ENCODE measurements at regions not wholly inside any gene's neighbourhood (a gene's known extent, or its start where the extent isn't known, plus 50 kb on each side); places are given as distances from the start of the nearest gene placed in this dataset.

- Histone ChIP-seq H3K56ac (replicated peaks; ENCODE audit: insufficient read length, low read depth, low read length) (no peak overlapping the region), H2BK15ac (ENCODE audit: low read length) (no peak overlapping the region), H2BK12ac (ENCODE audit: low read depth, low read length) (no peak overlapping the region), H4K20me1 (replicated peaks in 1 of 2; ENCODE audit: control insufficient read depth in 1 of 2, insufficient read depth in 2 of 2, low read length in 2 of 2) (no peaks in the 10 kb centered on the region), H3K4me3 (ENCODE audit: extremely low read depth in 1 of 4, insufficient read depth in 2 of 4, low read depth in 3 of 4, low read length in 4 of 4) (no peak overlapping the region), H3K4ac (replicated peaks; ENCODE audit: insufficient read length, low read depth, low read length) (no peak overlapping the region), H3K4me2 (ENCODE audit: insufficient read depth in 1 of 2, low read depth in 2 of 2, low read length in 2 of 2) (no peak overlapping the region), H2AK5ac (ENCODE audit: low read depth, low read length) (no peak overlapping the region), H4K91ac (replicated peaks; ENCODE audit: insufficient read length, low read length) (no peak overlapping the region), H3K9me3 (ENCODE audit: insufficient read depth in 2 of 2, low read depth in 1 of 2, low read length in 1 of 2) (no peaks in the 10 kb centered on the region), H3K36me3 (ENCODE audit: control insufficient read depth in 2 of 4, insufficient read depth in 4 of 4, low read length in 3 of 4) (no peaks in the 10 kb centered on the region), H4K8ac (ENCODE audit: extremely low read depth, insufficient read depth, low read length) (no peak overlapping the region), H3K79me2 (ENCODE audit: control insufficient read depth in 1 of 2, insufficient read depth in 2 of 2, low read length in 2 of 2) (no peaks in the 10 kb centered on the region), H2BK120ac (replicated peaks; ENCODE audit: low read depth, low read length) (no peak overlapping the region), H3K14ac (ENCODE audit: insufficient read length) (no peak overlapping the region), H3K79me1 (ENCODE audit: low read depth, low read length) (no peaks in the 10 kb centered on the region), H2BK5ac (ENCODE audit: low read depth, low read length) (no peak overlapping the region), H3K23ac (ENCODE audit: insufficient read length) (no peak overlapping the region), H3K9ac (replicated peaks in 1 of 4; ENCODE audit: extremely low read depth in 1 of 4, low read depth in 3 of 4, low read length in 3 of 4) (no peak overlapping the region), H3K27me3 (replicated peaks in 1 of 4; ENCODE audit: control insufficient read depth in 3 of 4, extremely low read depth in 1 of 4, insufficient read depth in 3 of 4, low read length in 3 of 4) (no peaks in the 10 kb centered on the region), H3K4me1 (replicated peaks in 1 of 4; ENCODE audit: control insufficient read depth in 3 of 4, insufficient read depth in 4 of 4, low read length in 3 of 4) (no peaks in the 10 kb centered on the region), H3K23me2 (ENCODE audit: low read depth, low read length) (no peaks in the 10 kb centered on the region; the same call in 1 of the 2 replicates), H2AFZ (ENCODE audit: low read length) (no peak overlapping the region), H3K18ac (ENCODE audit: extremely low read depth, low read length) (no peak overlapping the region), H3K27ac (ENCODE audit: low read depth, low read length) (no peak overlapping the region), H4K5ac (ENCODE audit: insufficient read length, low read depth, low read length) (no peak overlapping the region), H2BK20ac (ENCODE audit: low read length) (no peak overlapping the region)
- POLR2A ChIA-PET (ENCODE audit: partially characterized antibody), result interaction anchor here (1.4 kb wide), 1 partner anchor 345 kb away, joined by 3 read pairs; no protein-coding TSS in a partner anchor
- CTCF ChIA-PET (ENCODE audit: partially characterized antibody), result interaction anchor here (0.6 to 3.6 kb wide), 8 partner anchors 11 to 254 kb away, joined by 3 to 12 read pairs (median 3); no protein-coding TSS in a partner anchor
- WGBS, 2 experiments (ENCODE audit: extremely low coverage in 1 of 2, insufficient coverage in 1 of 2, insufficient read length in 1 of 2, insufficient replicate concordance in 2 of 2, low coverage in 1 of 2, low lambda C conversion rate in 2 of 2, missing lambda C conversion rate in 1 of 2), result 85% methylated on average over 8 of the region's 8 CpGs; no CpG with 5 or more reads in 1 of the 2 experiments
- no peak for FAIRE-seq
- TF ChIP-seq SRF (IDR thresholded peaks at IDR 0.05; ENCODE audit: low read depth, low read length), result no peak
- no peak for TF ChIP-seq SP4 (IDR thresholded peaks at IDR 0.05; ENCODE audit: low read length)
- TF ChIP-seq SIN3A (conservative IDR thresholded peaks at IDR 0.05 in 1 of 2, IDR thresholded peaks at IDR 0.05 in 1 of 2; ENCODE audit: low read depth in 1 of 2, low read length in 2 of 2), result no peak
- no peak for TF ChIP-seq TAF1 (IDR thresholded peaks at IDR 0.05; ENCODE audit: low read depth, low read length)
- no peak for TF ChIP-seq SIRT6 (IDR thresholded peaks at IDR 0.05; ENCODE audit: low read length)
- TF ChIP-seq RXRA (IDR thresholded peaks at IDR 0.05; ENCODE audit: insufficient read depth, low read depth, low read length), result no peak
- TF ChIP-seq TAF7 (optimal IDR thresholded peaks at IDR 0.05; ENCODE audit: borderline replicate concordance, low read depth, low read length), result no peak
- TF ChIP-seq TBP (IDR thresholded peaks at IDR 0.05; ENCODE audit: low read depth, low read length), result no peak
- DNase-seq (ENCODE audit: low read depth in 1 of 2, low spot score in 2 of 2), result peak in 1 of 2 experiments; percentile 35
Observed at GRCh38 chr2:71784734-71785511, 331.6 kb downstream of the DYSF start.
